SIG-M5 treated with dmso at 0.1 percent for 504 hours (cell line): ENCODE measurements at regions not wholly inside any gene's neighbourhood (a gene's known extent, or its start where the extent isn't known, plus 50 kb on each side); places are given as distances from the start of the nearest gene placed in this dataset.

ENCODE experiments used
- DNase-seq: peaks from one replicate; lab custom pipeline; 2025; ENCODE audit not compliant: unreplicated experiment; lab: John Stamatoyannopoulos, UW

- no peak for DNase-seq
Observed at GRCh38 chr5:155193483-155194107, 180.0 kb downstream of the KIF4B start.

GRCh38 chr5:155200608-155201007 is 187.1 kb downstream of the KIF4B start:
- DNase-seq, result no peak

- DNase-seq, result no peak
Observed at GRCh38 chr5:155211764-155212163, 198.2 kb downstream of the KIF4B start.

- DNase-seq, result no peak
Observed at GRCh38 chr5:155222393-155222792, 208.8 kb downstream of the KIF4B start.

GRCh38 chr5:155229135-155229534 is 215.6 kb downstream of the KIF4B start:
- DNase-seq, result no peak

GRCh38 chr5:155239803-155240202 is 226.2 kb downstream of the KIF4B start:
- no peak for DNase-seq

GRCh38 chr5:155250596-155250995 is 237.0 kb downstream of the KIF4B start:
- no peak for DNase-seq

- DNase-seq, result no peak
Observed at GRCh38 chr5:155252025-155252424, 238.5 kb downstream of the KIF4B start.

GRCh38 chr5:155252717-155253116 is 239.2 kb downstream of the KIF4B start:
- no peak for DNase-seq

GRCh38 chr5:155254399-155254798 is 240.8 kb downstream of the KIF4B start:
- no peak for DNase-seq

- no peak for DNase-seq
Observed at GRCh38 chr5:155258161-155258560, 244.6 kb downstream of the KIF4B start.

GRCh38 chr5:155259648-155260047 is 246.1 kb downstream of the KIF4B start:
- no peak for DNase-seq

GRCh38 chr5:155260798-155261197 is 247.2 kb downstream of the KIF4B start:
- peak; percentile 33 for DNase-seq

GRCh38 chr5:155263381-155263780 is 249.8 kb downstream of the KIF4B start:
- DNase-seq, result no peak

GRCh38 chr5:155264809-155265208 is 251.3 kb downstream of the KIF4B start:
- no peak for DNase-seq

- no peak for DNase-seq
Observed at GRCh38 chr5:155268770-155269425, 255.3 kb downstream of the KIF4B start.

- no peak for DNase-seq
Observed at GRCh38 chr5:155270725-155271124, 257.2 kb downstream of the KIF4B start.

- no peak for DNase-seq
Observed at GRCh38 chr5:155274484-155274883, 260.9 kb downstream of the KIF4B start.

GRCh38 chr5:155275222-155275621 is 261.7 kb downstream of the KIF4B start:
- DNase-seq, result no peak

GRCh38 chr5:155276231-155276630 is 262.7 kb downstream of the KIF4B start:
- DNase-seq, result peak; percentile 10

GRCh38 chr5:155278532-155278931 is 265.0 kb downstream of the KIF4B start:
- peak; percentile 9 for DNase-seq

GRCh38 chr5:155282503-155283107 is 269.1 kb downstream of the KIF4B start:
- DNase-seq, result no peak
